ENCODE measurements at regions not wholly inside any gene's neighbourhood (a gene's known extent, or its start where the extent isn't known, plus 50 kb on each side); places are given as distances from the start of the nearest gene placed in this dataset.

DNA sequence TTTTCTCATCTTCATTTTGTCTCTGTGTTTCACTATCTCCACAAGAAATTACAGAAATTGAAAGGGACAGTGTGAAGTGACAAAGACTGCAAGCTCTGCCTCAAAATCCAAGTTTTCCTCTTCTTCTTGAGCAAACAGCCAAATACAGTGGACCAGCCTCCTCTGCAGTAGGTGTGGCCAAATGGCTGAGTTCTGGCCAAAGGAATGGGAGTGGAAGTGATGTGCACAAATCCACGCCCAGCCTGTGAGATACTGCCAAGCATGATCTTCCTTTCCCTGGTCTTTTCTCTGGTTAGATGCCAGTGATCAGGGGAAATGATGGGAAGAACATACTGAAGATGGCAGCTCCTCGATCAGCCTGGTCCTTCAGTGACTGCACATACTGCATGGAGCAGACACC is 111.0 kb upstream of the CPNE4 start:
- Histone ChIP-seq H3K36me3 (ENCODE audit: control insufficient read depth, insufficient read depth, low read length) (no peaks in the 10 kb centered on the region), H3K4me1 (no peaks in the 10 kb centered on the region), H3K9me3 (no peaks in the 10 kb centered on the region), H3K27me3 (replicated peaks; ENCODE audit: control insufficient read depth, insufficient read depth, low read length) (no peaks in the 10 kb centered on the region), H3K4me3 (ENCODE audit: low read depth, low read length) (no peak overlapping the region)
- CTCF ChIA-PET = no interaction called here
- no peak for DNase-seq
- POLR2A ChIA-PET = no interaction called here
- H3K4me1 Mint-ChIP-seq (ENCODE audit: low read depth, unreplicated experiment) = no peaks in the 10 kb centered on the region
- H3K27ac Mint-ChIP-seq (ENCODE audit: unreplicated experiment) = no peak overlapping the region
- no peaks in the 10 kb centered on the region for H3K27me3 Mint-ChIP-seq (ENCODE audit: insufficient read depth, unreplicated experiment)
- intact Hi-C loops (cut with micrococcal nuclease; ENCODE audit: unreplicated experiment) = no loop called here
- H3K4me3 Mint-ChIP-seq (ENCODE audit: unreplicated experiment) = no peak overlapping the region
- no TSS peak for BruUV-seq (replicated peaks)
- TF ChIP-seq CTCF (IDR thresholded peaks at IDR 0.05; ENCODE audit: insufficient read depth in 1 of 2, low read depth in 1 of 2, low read length in 1 of 2, severe bottlenecking in 1 of 2, unreplicated experiment in 1 of 2) = no peak
- no peaks in the 10 kb centered on the region for H3K9me3 Mint-ChIP-seq (ENCODE audit: unreplicated experiment)
- H3K36me3 Mint-ChIP-seq (ENCODE audit: insufficient read depth, unreplicated experiment) = no peaks in the 10 kb centered on the region

DNA sequence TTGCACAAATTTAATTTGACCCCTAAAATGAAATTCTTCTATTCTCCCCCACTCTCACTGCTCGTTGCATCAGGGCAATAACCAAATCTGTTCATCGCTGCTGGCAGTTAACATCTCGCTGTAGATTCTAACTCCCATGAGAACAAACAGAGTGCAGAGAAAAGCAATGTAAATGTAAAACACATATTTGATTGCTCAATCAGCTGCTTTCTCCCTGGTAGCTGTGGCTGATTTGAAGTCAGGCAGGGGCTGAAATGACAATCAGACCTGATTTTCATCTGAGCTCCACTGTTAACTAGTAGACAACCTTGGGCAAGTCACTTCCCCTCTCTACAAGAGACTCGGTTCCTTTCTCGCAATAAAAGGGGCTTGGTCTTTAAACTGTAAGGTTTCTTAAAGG is 119.8 kb upstream of the CPNE4 start:
- Histone ChIP-seq H3K4me3 (ENCODE audit: low read depth, low read length) (no peak overlapping the region), H3K9me3 (no peaks in the 10 kb centered on the region), H3K27me3 (replicated peaks; ENCODE audit: control insufficient read depth, insufficient read depth, low read length) (no peaks in the 10 kb centered on the region), H3K4me1 (no peaks in the 10 kb centered on the region), H3K36me3 (ENCODE audit: control insufficient read depth, insufficient read depth, low read length) (no peaks in the 10 kb centered on the region)
- Mint-ChIP-seq H3K4me1 (ENCODE audit: low read depth, unreplicated experiment) (no peaks in the 10 kb centered on the region), H3K4me3 (ENCODE audit: unreplicated experiment) (no peak overlapping the region), H3K27ac (ENCODE audit: unreplicated experiment) (no peak overlapping the region), H3K27me3 (ENCODE audit: insufficient read depth, unreplicated experiment) (peaks cover 7% of the 10 kb centered on the region), H3K36me3 (ENCODE audit: insufficient read depth, unreplicated experiment) (no peaks in the 10 kb centered on the region), H3K9me3 (ENCODE audit: unreplicated experiment) (no peaks in the 10 kb centered on the region)
- intact Hi-C loops (cut with micrococcal nuclease; ENCODE audit: unreplicated experiment) = no loop called here
- CTCF ChIA-PET = interaction anchor here (0.7 kb wide), 1 partner anchor 612 kb away, joined by 5 read pairs; no protein-coding TSS in a partner anchor
- TF ChIP-seq CTCF (IDR thresholded peaks at IDR 0.05; ENCODE audit: insufficient read depth in 1 of 2, low read depth in 1 of 2, low read length in 1 of 2, severe bottlenecking in 1 of 2, unreplicated experiment in 1 of 2) = no peak
- BruUV-seq (replicated peaks) = no TSS peak
- POLR2A ChIA-PET = no interaction called here
- DNase-seq = no peak

GRCh38 chr3:132159145-132159544 is 124.3 kb upstream of the CPNE4 start:
- Mint-ChIP-seq H3K4me3 (ENCODE audit: unreplicated experiment) (no peak overlapping the region), H3K4me1 (ENCODE audit: low read depth, unreplicated experiment) (no peaks in the 10 kb centered on the region), H3K27ac (ENCODE audit: unreplicated experiment) (no peak overlapping the region), H3K9me3 (ENCODE audit: unreplicated experiment) (no peaks in the 10 kb centered on the region), H3K27me3 (ENCODE audit: insufficient read depth, unreplicated experiment) (no peaks in the 10 kb centered on the region), H3K36me3 (ENCODE audit: insufficient read depth, unreplicated experiment) (no peaks in the 10 kb centered on the region)
- CTCF ChIA-PET = no interaction called here
- no TSS peak for BruUV-seq (replicated peaks)
- Histone ChIP-seq H3K27me3 (replicated peaks; ENCODE audit: control insufficient read depth, insufficient read depth, low read length) (no peaks in the 10 kb centered on the region), H3K36me3 (ENCODE audit: control insufficient read depth, insufficient read depth, low read length) (no peaks in the 10 kb centered on the region), H3K4me1 (no peaks in the 10 kb centered on the region), H3K9me3 (no peaks in the 10 kb centered on the region), H3K4me3 (ENCODE audit: low read depth, low read length) (no peak overlapping the region)
- intact Hi-C loops (cut with micrococcal nuclease; ENCODE audit: unreplicated experiment) = no loop called here
- TF ChIP-seq CTCF (IDR thresholded peaks at IDR 0.05; ENCODE audit: insufficient read depth in 1 of 2, low read depth in 1 of 2, low read length in 1 of 2, severe bottlenecking in 1 of 2, unreplicated experiment in 1 of 2) = no peak
- DNase-seq = no peak
- POLR2A ChIA-PET = no interaction called here
